HG03354 (cell line): ENCODE measurements at regions not wholly inside any gene's neighbourhood (a gene's known extent, or its start where the extent isn't known, plus 50 kb on each side); places are given as distances from the start of the nearest gene placed in this dataset.
A peak's percentile ranks its signal among the peaks of the same experiment; 100 is the strongest.

ENCODE experiments used
- ATAC-seq: cut with Tn5 transposase; IDR thresholded peaks from one replicate; pipeline ENCODE4 v1.9.1; 2021; ENCODE audit warnings: mild to moderate bottlenecking; ENCODE audit not compliant: unreplicated experiment, poor library complexity, severe bottlenecking

- ATAC-seq: no peak
Measured at GRCh38 chr14:55955175-55955574, 163.0 kb upstream of the PELI2 start.

GRCh38 chr14:55957950-55958349 is 160.3 kb upstream of the PELI2 start:
- ATAC-seq: no peak

GRCh38 chr14:55963295-55963694 is 154.9 kb upstream of the PELI2 start:
- ATAC-seq: no peak

- no peak for ATAC-seq
Measured at GRCh38 chr14:55964091-55964490, 154.1 kb upstream of the PELI2 start.

GRCh38 chr14:55964821-55965220 is 153.4 kb upstream of the PELI2 start:
- no peak for ATAC-seq

- ATAC-seq: no peak
Measured at GRCh38 chr14:55965851-55966250, 152.4 kb upstream of the PELI2 start.

GRCh38 chr14:55968741-55969140 is 149.5 kb upstream of the PELI2 start:
- ATAC-seq: no peak

GRCh38 chr14:55973285-55973800 is 144.9 kb upstream of the PELI2 start:
- no peak for ATAC-seq

GRCh38 chr14:55973911-55974630 is 144.1 kb upstream of the PELI2 start:
- ATAC-seq: no peak

GRCh38 chr14:55975281-55975910 is 142.8 kb upstream of the PELI2 start:
- no peak for ATAC-seq

GRCh38 chr14:55976219-55976618 is 142.0 kb upstream of the PELI2 start:
- ATAC-seq: no peak

GRCh38 chr14:55976655-55977054 is 141.6 kb upstream of the PELI2 start:
- ATAC-seq: no peak

- ATAC-seq: no peak
Measured at GRCh38 chr14:55977392-55978150, 140.6 kb upstream of the PELI2 start.

GRCh38 chr14:55979096-55979495 is 139.1 kb upstream of the PELI2 start:
- no peak for ATAC-seq

GRCh38 chr14:55979781-55980180 is 138.4 kb upstream of the PELI2 start:
- ATAC-seq: no peak

- no peak for ATAC-seq
Measured at GRCh38 chr14:55980970-55981369, 137.2 kb upstream of the PELI2 start.

- ATAC-seq: no peak
Measured at GRCh38 chr14:55986069-55986468, 132.1 kb upstream of the PELI2 start.

- ATAC-seq: no peak
Measured at GRCh38 chr14:56000846-56001245, 117.4 kb upstream of the PELI2 start.

- ATAC-seq: no peak
Measured at GRCh38 chr14:56002342-56002741, 115.9 kb upstream of the PELI2 start.

GRCh38 chr14:56002876-56003625 is 115.2 kb upstream of the PELI2 start:
- peak; percentile 79 for ATAC-seq
